HUES48 (cell line): ENCODE measurements at regions not wholly inside any gene's neighbourhood (a gene's known extent, or its start where the extent isn't known, plus 50 kb on each side); places are given as distances from the start of the nearest gene placed in this dataset.
"Not testable (repeated sequence)": the region's sequence is repeated elsewhere in the genome, so short reads cannot be mapped to it uniquely, and the experiment has no call there.

Experiments used
- H3K27ac ChIP-seq: one replicate; pipeline ENCODE4 v1.7.0; 2013; ENCODE audit warnings: low read depth, low read length, inconsistent platforms
- H3K27me3 ChIP-seq: 2 replicates; pipeline ENCODE4 v1.6.1; 2013; ENCODE audit warnings: mild to moderate bottlenecking, low read length; ENCODE audit not compliant: control insufficient read depth, insufficient read depth
- H3K36me3 ChIP-seq: 2 replicates; pipeline ENCODE4 v1.6.1; 2013; ENCODE audit warnings: low read length; ENCODE audit not compliant: control insufficient read depth, insufficient read depth
- H3K4me1 ChIP-seq: 2 replicates; pipeline ENCODE4 v1.6.1; 2013; ENCODE audit warnings: mild to moderate bottlenecking, low read length; ENCODE audit not compliant: control insufficient read depth, insufficient read depth
- H3K4me3 ChIP-seq: 2 replicates; pipeline ENCODE4 v1.5.1; 2013; ENCODE audit warnings: mild to moderate bottlenecking, low read depth, low read length
- H3K9ac ChIP-seq: 2 replicates; pipeline ENCODE4 v1.6.1; 2013; ENCODE audit warnings: mild to moderate bottlenecking, low read depth, low read length, moderate library complexity
- H3K9me3 ChIP-seq: 2 replicates; pipeline ENCODE4 v1.6.1; 2013; ENCODE audit warnings: low read length; ENCODE audit not compliant: control insufficient read depth, insufficient read depth

GRCh38 chr3:75337226-75337900 lies 326.8 kb upstream of the FRG2C start:
- peaks cover 4% of the 10 kb centered on the region; the same call in 1 of the 2 replicates for H3K4me1 ChIP-seq
- H3K9me3 ChIP-seq: no peaks in the 10 kb centered on the region
- H3K4me3 ChIP-seq: no peak overlapping the region
- H3K9ac ChIP-seq: no peak overlapping the region
- no peaks in the 10 kb centered on the region for H3K27me3 ChIP-seq
- no peak overlapping the region for H3K27ac ChIP-seq
- no peaks in the 10 kb centered on the region for H3K36me3 ChIP-seq

GRCh38 chr3:75338342-75338741 lies 325.8 kb upstream of the FRG2C start:
- no peak overlapping the region for H3K4me3 ChIP-seq
- no peak overlapping the region for H3K27ac ChIP-seq
- H3K27me3 ChIP-seq: no peaks in the 10 kb centered on the region
- H3K9ac ChIP-seq: no peak overlapping the region
- H3K9me3 ChIP-seq: no peaks in the 10 kb centered on the region
- H3K36me3 ChIP-seq: no peaks in the 10 kb centered on the region
- H3K4me1 ChIP-seq: peaks cover 4% of the 10 kb centered on the region; the same call in 1 of the 2 replicates

GRCh38 chr3:75341324-75342067 lies 322.6 kb upstream of the FRG2C start:
- no peaks in the 10 kb centered on the region for H3K9me3 ChIP-seq
- H3K27ac ChIP-seq: no peak overlapping the region
- peak overlapping the region; percentile 35; the same call in 1 of the 2 replicates for H3K4me3 ChIP-seq

GRCh38 chr3:75342425-75342824 lies 321.7 kb upstream of the FRG2C start:
- no peaks in the 10 kb centered on the region for H3K36me3 ChIP-seq
- H3K4me1 ChIP-seq: peaks cover 4% of the 10 kb centered on the region; the same call in 1 of the 2 replicates
- no peak overlapping the region for H3K9ac ChIP-seq
- no peak overlapping the region for H3K4me3 ChIP-seq
- H3K27ac ChIP-seq: no peak overlapping the region
- H3K27me3 ChIP-seq: no peaks in the 10 kb centered on the region
- no peaks in the 10 kb centered on the region for H3K9me3 ChIP-seq

More at GRCh38 chr3:75341324-75342067, 322.6 kb upstream of the FRG2C start:
- H3K4me1 ChIP-seq: peaks cover 4% of the 10 kb centered on the region; the same call in 1 of the 2 replicates
- H3K27me3 ChIP-seq: no peaks in the 10 kb centered on the region
- H3K9ac ChIP-seq: no peak overlapping the region
- H3K36me3 ChIP-seq: no peaks in the 10 kb centered on the region

- H3K4me1 ChIP-seq, H3K9ac ChIP-seq, H3K27me3 ChIP-seq, H3K27ac ChIP-seq, H3K4me3 ChIP-seq, H3K9me3 ChIP-seq, H3K36me3 ChIP-seq: not testable (repeated sequence)
These were observed 313.6 kb upstream of the FRG2C start for GRCh38 chr3:75350536-75350935.

- not testable (repeated sequence) for H3K27me3 ChIP-seq, H3K27ac ChIP-seq, H3K4me3 ChIP-seq, H3K4me1 ChIP-seq, H3K9ac ChIP-seq, H3K36me3 ChIP-seq, H3K9me3 ChIP-seq
These were observed 301.9 kb upstream of the FRG2C start for GRCh38 chr3:75362086-75362784.

GRCh38 chr3:75372964-75373363 lies 291.2 kb upstream of the FRG2C start:
- H3K36me3 ChIP-seq, H3K9me3 ChIP-seq, H3K27me3 ChIP-seq, H3K4me1 ChIP-seq, H3K9ac ChIP-seq, H3K27ac ChIP-seq, H3K4me3 ChIP-seq: not testable (repeated sequence)

GRCh38 chr3:75379840-75380239 lies 284.3 kb upstream of the FRG2C start:
- H3K4me1 ChIP-seq, H3K36me3 ChIP-seq, H3K27me3 ChIP-seq, H3K9ac ChIP-seq, H3K9me3 ChIP-seq, H3K4me3 ChIP-seq, H3K27ac ChIP-seq: not testable (repeated sequence)

- H3K9me3 ChIP-seq: no peaks in the 10 kb centered on the region
- H3K4me3 ChIP-seq: no peak overlapping the region
- no peaks in the 10 kb centered on the region for H3K36me3 ChIP-seq
- H3K9ac ChIP-seq: no peak overlapping the region
- H3K27ac ChIP-seq: no peak overlapping the region
- H3K4me1 ChIP-seq: no peaks in the 10 kb centered on the region
- no peaks in the 10 kb centered on the region for H3K27me3 ChIP-seq
These were observed 283.8 kb upstream of the FRG2C start for GRCh38 chr3:75380276-75380771.

- H3K4me1 ChIP-seq, H3K36me3 ChIP-seq, H3K9ac ChIP-seq, H3K9me3 ChIP-seq, H3K27me3 ChIP-seq, H3K27ac ChIP-seq, H3K4me3 ChIP-seq: not testable (repeated sequence)
These were observed 280.1 kb upstream of the FRG2C start for GRCh38 chr3:75384016-75384415.
